ENCODE measurements at regions not wholly inside any gene's neighbourhood (a gene's known extent, or its start where the extent isn't known, plus 50 kb on each side); places are given as distances from the start of the nearest gene placed in this dataset.

- TF ChIP-seq CTCF (conservative IDR thresholded peaks at IDR 0.05) (no peak), ZFX (IDR thresholded peaks at IDR 0.05) (no peak)
These were observed 751.0 kb upstream of the TMEM132C start for GRCh38 chr12:127515941-127516340.
